NCI-H1436 treated with DMSO at 0.1 percent for 48 hours (cell line): ENCODE measurements at regions not wholly inside any gene's neighbourhood (a gene's known extent, or its start where the extent isn't known, plus 50 kb on each side); places are given as distances from the start of the nearest gene placed in this dataset.
"Not testable (repeated sequence)": the region's sequence is repeated elsewhere in the genome, so short reads cannot be mapped to it uniquely, and the experiment has no call there.

Experiments used
- DNase-seq: peaks from one replicate; lab custom pipeline; 2025; lab: John Stamatoyannopoulos, UW

DNA sequence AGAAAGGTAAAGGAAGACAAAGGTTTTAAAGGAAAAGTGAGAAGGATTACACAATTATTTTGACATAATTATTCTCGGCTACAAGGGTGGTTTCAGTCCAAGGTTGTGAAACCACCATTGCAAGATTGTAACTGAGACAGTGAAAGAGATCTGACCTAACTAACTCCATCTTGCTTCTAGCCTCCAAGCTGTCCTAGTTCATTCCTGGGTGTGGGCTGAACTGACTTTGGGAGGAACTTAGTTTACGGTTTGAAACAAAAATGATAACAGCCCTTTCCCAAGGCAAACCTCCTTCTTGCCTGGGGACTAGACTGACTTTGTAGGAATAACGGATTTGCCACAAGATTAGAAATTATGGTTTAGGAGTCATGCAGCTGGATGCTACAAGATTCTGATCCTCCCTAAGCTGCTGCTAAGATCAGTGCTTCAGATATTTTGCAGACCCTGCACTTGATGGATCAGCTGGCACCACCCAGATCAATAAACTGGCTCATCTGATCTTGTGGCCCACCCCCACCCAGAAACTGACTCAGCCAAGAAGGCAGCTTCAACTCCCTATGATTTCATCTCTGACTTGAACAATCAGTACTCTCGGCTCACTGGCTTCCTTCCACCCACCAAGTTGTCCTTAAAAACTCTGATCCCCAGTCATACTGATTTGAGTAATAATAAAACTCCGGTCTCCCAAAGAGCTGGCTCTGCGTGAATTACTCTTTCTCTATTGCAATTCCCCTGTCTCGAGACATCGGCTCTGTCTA, 57.7 kb upstream of the AADACL2 start:
- DNase-seq = no peak

DNA sequence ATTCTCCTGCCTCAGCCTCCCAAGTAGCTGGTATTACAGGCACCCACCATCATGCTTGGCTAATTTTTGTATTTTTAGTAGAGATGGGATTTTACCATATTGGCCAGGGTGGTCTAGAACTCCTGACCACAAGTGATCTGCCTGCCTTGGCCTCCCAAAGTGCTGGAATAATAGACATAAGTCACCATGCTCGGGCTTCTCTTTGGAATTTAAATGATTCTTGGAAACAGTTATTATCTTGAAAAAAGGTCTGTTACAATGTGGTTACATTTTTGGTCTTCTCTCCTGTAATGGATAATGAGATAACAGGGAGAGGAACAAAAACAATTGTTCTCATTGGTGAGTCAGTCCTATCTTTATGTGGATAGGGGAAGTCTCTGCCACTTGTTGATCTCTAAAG, 59.8 kb upstream of the AADACL2 start:
- no peak for DNase-seq

DNA sequence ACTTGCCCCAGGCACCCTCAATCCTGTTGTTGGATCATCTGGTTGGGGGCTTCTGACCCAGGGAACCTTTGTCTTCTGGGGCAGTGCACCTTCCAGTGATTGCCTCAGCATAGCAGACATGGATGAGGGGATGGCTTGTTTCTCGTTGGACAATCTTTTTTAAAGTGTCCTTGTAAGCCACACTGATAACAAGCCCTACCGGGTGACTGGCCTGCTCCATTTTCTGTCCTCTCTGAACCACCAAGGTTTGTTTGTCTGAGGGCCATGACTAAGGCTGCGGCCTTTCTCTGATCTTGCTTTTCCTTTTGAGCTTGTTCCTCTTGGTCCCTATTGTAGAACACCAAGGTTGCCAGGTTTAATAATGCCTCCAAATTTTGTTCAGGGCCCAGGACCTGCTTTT, 66.0 kb upstream of the AADACL2 start:
- DNase-seq = not testable (repeated sequence)

- no peak for DNase-seq
These were observed 72.8 kb upstream of the AADACL2 start for GRCh38 chr3:151660885-151661284.

DNA sequence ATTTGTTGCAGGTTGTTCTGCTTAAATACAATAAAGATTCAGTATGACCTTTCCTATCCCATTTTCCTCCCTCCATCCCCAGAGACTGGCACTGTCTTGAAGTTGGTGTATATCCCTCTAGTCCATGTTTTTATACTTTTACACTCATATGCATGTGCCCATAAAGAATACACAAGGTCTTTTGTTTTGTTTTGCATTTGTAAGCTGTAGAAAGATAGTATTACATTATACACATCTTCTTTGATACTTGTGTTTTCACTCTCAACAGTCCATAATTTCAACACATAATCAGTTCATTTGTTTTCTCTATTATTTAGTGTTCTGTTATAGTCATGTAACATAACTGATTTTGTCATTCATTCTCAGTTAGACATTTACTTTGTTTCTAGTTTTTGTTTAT, 88.7 kb upstream of the AADACL2 start:
- DNase-seq = no peak

DNA sequence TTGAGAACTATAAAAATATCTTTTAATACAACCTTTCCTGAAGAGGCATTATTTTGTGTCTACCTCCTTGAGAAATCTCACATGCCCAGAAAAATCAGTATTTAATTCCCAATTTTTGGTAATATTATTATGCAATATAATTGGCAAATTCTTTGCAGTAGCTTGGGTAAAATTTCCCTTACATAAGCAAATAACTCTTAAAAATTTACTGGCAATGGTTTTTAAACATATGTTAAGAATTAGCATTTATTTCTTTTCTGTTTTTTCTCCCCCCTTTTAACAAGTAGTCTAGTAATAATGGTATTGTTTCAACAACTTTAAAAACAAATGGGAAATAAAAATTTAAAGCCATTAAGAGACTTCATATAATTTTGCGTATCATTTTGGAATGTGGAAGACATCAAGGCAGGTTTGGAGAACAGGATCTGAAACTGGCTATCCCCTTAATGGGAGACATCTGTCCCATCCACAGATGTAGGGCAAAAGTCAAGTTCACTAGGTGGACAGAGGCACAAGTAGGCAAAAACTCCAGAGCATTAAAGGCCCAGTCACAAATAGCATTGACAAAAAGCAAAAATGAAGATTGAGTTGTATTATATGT, 89.6 kb upstream of the AADACL2 start:
- DNase-seq = no peak

GRCh38 chr3:151639418-151639740, 94.3 kb upstream of the AADACL2 start:
- DNase-seq = no peak

- no peak for DNase-seq
These were observed 94.9 kb upstream of the AADACL2 start for GRCh38 chr3:151638555-151639417.

DNA sequence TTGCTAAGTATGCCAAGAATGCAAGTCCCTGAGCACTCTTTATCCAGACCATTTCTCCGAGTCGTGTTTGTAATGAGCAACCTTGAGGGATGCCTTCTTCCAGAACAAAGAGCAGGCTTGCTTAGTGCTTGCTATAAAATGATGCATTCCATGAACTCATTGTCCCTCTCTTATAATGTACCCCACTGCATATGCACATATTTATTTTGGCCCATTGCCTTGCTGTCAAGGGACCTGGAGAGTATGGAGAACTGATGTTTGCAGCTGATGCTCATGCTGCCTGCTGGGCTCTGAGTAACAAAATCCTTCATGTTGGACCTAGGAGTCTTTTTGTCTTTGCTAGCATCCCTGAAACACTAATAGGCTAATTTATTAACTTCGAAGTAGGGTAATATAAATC, 97.8 kb upstream of the AADACL2 start:
- no peak for DNase-seq

GRCh38 chr3:151631946-151632345, 101.8 kb upstream of the AADACL2 start:
- no peak for DNase-seq

- DNase-seq = no peak
These were observed 102.7 kb upstream of the AADACL2 start for GRCh38 chr3:151630938-151631441.

- DNase-seq = no peak
These were observed 103.7 kb upstream of the AADACL2 start for GRCh38 chr3:151630035-151630434.

DNA sequence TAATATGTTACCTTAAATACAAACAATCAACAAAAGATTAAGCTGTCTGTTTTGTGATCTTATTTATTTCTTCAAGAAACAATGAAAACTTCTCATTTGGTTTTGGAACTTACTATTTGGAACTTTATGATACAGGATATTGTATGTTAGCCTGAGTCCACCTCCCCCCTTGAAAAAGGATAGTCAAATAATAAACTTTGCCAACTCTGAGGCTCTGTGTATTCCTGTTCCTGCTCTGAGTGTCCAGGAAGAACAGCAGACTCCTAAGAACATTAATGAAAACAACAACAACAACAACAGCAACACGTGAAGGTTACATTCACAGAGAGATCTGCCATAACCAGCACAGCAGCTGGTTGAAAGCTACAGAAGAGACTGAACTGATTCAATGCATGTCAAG, 108.1 kb upstream of the AADACL2 start:
- no peak for DNase-seq

DNA sequence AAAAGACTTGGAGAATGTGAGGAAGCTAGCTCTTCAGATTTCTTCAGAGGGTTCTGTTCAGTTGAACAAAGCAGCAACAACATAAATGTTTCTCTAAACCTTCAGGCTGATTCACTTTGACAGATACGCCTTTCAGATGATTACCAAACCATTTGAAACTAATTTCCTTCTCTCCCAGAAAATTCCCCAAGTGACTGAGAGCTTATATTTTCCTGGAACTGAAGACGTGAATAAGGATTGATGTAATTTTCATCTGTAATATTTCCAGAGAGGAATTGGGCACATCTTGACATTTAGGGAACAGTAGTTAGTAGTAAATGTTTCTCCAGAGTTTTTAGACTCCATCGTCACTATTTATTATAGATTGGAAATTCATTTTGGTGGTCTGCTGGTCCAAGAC, 108.6 kb upstream of the AADACL2 start:
- no peak for DNase-seq

DNA sequence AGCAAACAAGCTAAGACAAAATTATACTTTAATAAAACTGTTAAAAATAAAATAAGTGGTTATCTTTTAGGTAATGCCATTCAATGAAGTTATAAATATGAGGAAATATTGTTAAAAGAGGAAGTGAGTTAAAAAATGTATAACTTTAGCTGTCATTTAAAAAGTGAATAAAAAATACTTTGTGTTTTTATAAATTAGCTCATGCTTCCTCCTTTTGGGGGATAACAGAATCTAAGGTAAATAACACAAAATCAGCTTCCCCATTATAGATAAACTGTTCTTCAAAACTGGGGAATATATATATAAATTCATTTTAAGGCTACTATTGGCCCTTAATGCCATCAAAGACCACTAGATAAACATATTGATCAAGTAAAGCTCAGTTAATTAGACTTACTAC, 113.7 kb upstream of the AADACL2 start:
- no peak for DNase-seq

- no peak for DNase-seq
These were observed 118.3 kb upstream of the AADACL2 start for GRCh38 chr3:151615464-151615863.

DNA sequence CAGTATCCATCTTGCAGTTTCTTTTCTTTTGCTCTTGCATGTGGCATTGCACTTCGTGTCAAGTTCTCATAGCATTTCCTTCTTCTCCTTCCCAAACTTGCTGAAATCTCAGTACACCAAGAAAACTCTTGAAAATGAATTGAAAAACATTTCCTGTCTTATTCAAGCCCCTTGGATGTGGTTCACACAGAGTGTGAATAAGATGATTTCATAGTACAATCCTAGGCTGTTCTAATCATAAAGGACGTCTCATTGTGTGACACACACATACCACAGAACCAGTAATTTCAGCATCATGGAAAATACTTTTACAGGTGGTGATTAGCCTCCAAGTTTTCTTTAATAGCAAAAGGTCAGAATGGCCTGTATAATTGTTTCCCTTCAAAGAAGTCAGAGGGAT, 121.6 kb upstream of the AADACL2 start:
- DNase-seq = no peak

DNA sequence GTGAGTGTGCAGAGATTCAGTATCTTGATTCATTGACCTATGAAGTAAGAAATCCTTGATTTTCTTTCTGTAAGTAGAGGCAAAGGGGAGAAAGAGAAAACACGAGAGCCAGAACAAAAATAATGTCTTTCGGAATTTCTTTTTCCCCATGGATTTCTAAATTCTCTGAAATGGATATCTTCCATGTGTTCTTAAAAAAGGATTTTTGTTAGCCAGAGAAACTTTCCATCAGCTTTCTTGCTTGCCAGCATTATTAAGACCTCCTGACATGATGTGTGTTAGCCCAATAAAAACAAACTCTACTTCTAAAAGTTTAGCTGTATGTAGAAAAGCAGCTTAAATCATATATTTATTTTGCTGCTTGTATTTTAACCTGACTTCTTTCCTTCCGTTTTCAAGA, 122.3 kb upstream of the AADACL2 start:
- no peak for DNase-seq

GRCh38 chr3:151609491-151609890, 124.2 kb upstream of the AADACL2 start:
- no peak for DNase-seq

DNA sequence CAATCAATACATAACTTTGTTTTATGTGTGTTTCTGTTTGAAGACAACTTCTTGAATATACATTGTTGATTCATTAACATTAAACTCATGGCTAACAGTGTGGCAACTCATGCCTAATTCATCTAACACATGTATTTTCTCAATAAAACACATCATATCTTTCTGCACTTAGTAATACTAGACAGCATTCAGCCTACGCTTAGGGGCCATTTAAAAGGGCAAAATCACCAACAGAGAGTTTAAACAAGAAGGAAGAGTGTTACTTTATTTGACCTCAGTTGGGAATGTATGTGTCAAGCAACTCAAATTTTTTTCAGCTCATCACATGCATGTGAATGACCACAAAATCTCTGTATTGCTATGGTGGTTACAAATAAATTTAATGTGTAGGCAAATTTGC, 128.8 kb upstream of the AADACL2 start:
- DNase-seq = no peak

- no peak for DNase-seq
These were observed 132.9 kb upstream of the AADACL2 start for GRCh38 chr3:151600783-151601182.

GRCh38 chr3:151599103-151599672, 134.5 kb upstream of the AADACL2 start:
- DNase-seq = no peak

- DNase-seq = no peak
These were observed 136.1 kb upstream of the IGSF10 start for GRCh38 chr3:151596940-151597339.
